IMR-90 (cell line): ENCODE measurements at regions not wholly inside any gene's neighbourhood (a gene's known extent, or its start where the extent isn't known, plus 50 kb on each side); places are given as distances from the start of the nearest gene placed in this dataset.

ENCODE experiments used
- ATAC-seq: fragments of 200-7000 bp; cut with Tn5 transposase; 2 replicates; pipeline ENCODE4 v1.9.1; 2020; ENCODE audit warnings: low read depth, mild to moderate bottlenecking, moderate library complexity
- BruUV-seq: library from RNA; stranded (reverse); fragments of 400-500 nt; replicated peaks from 2 replicates; lab custom pipeline; 2021; lab: Mats Ljungman, UMichigan
- CTCF ChIA-PET: fragments of 300-600 bp; formaldehyde crosslinking; extraction: SDS; loops from one replicate; lab custom pipeline; 2021; ENCODE audit warnings: antibody characterized with exemption; lab: Yijun Ruan, JAX
- POLR2A ChIA-PET: fragments of 300-600 bp; sonication (Branson Sonifier 250); formaldehyde crosslinking; loops from one replicate; lab custom pipeline; 2022; ENCODE audit warnings: antibody characterized with exemption; ENCODE audit not compliant: unreplicated experiment; lab: Charles Lee
- DNase-seq: peaks from one replicate; pipeline ENCODE4 v3.0.0; 2013
- H2AFZ ChIP-seq: replicated peaks from 2 replicates; pipeline ENCODE3; 2013; ENCODE audit warnings: low read length, mild to moderate bottlenecking; ENCODE audit not compliant: poor library complexity
- H2AK5ac ChIP-seq: 2 replicates; pipeline ENCODE4 v1.6.1; 2013; ENCODE audit warnings: low read depth, low read length, inconsistent platforms
- H2AK9ac ChIP-seq: replicated peaks from 2 replicates; pipeline ENCODE3; 2013; ENCODE audit warnings: mild to moderate bottlenecking, low read depth, low read length, moderate library complexity; ENCODE audit not compliant: poor library complexity
- H2BK120ac ChIP-seq: 2 replicates; pipeline ENCODE4 v1.6.1; 2013; ENCODE audit warnings: low read depth, low read length, inconsistent platforms
- H2BK15ac ChIP-seq: 3 replicates; pipeline ENCODE4 v1.6.1; 2013; ENCODE audit warnings: low read depth, low read length, inconsistent platforms
- H2BK20ac ChIP-seq: 2 replicates; pipeline ENCODE4 v1.6.1; 2013; ENCODE audit warnings: low read depth, mild to moderate bottlenecking, inconsistent platforms, low read length, moderate library complexity
- H2BK5ac ChIP-seq: 2 replicates; pipeline ENCODE4 v1.6.1; 2013; ENCODE audit warnings: mild to moderate bottlenecking, low read depth, low read length, inconsistent platforms; ENCODE audit not compliant: poor library complexity, severe bottlenecking
- H3K14ac ChIP-seq: replicated peaks from 2 replicates; pipeline ENCODE4 v1.6.1; 2013; ENCODE audit warnings: low read depth, low read length, inconsistent platforms
- H3K18ac ChIP-seq: 2 replicates; pipeline ENCODE4 v1.6.1; 2013; ENCODE audit warnings: low read depth, low read length, control low read depth
- H3K23ac ChIP-seq: 2 replicates; pipeline ENCODE4 v1.6.1; 2013; ENCODE audit warnings: low read depth, low read length, inconsistent platforms
- H3K27ac ChIP-seq: 2 replicates; pipeline ENCODE4 v1.5.1; 2013; ENCODE audit warnings: mild to moderate bottlenecking, control low read depth, low read length; ENCODE audit not compliant: insufficient read depth
- H3K27me3 ChIP-seq: 2 replicates; pipeline ENCODE4 v1.6.1; 2013; ENCODE audit warnings: low read length; ENCODE audit not compliant: control insufficient read depth, insufficient read depth
- H3K36me3 ChIP-seq: 2 replicates; pipeline ENCODE4 v1.6.1; 2013; ENCODE audit warnings: low read length, mixed read lengths; ENCODE audit not compliant: control insufficient read depth, insufficient read depth
- H3K4ac ChIP-seq: 2 replicates; pipeline ENCODE4 v1.6.1; 2013; ENCODE audit warnings: low read depth, low read length, inconsistent platforms
- H3K4me1 ChIP-seq: 2 replicates; pipeline ENCODE4 v1.6.1; 2013; ENCODE audit warnings: low read length, mixed read lengths; ENCODE audit not compliant: control insufficient read depth, insufficient read depth
- H3K4me2 ChIP-seq: 2 replicates; pipeline ENCODE4 v1.6.1; 2013; ENCODE audit warnings: low read depth, mild to moderate bottlenecking, control low read depth, low read length, moderate library complexity
- H3K4me3 ChIP-seq: 2 replicates; pipeline ENCODE4 v1.5.1; 2013; ENCODE audit warnings: low read depth, mild to moderate bottlenecking, control low read depth, low read length, moderate library complexity; ENCODE audit not compliant: insufficient read depth
- H3K56ac ChIP-seq: 2 replicates; pipeline ENCODE4 v1.6.1; 2013; ENCODE audit warnings: low read length, inconsistent platforms; ENCODE audit not compliant: insufficient read depth; ENCODE audit errors: extremely low read depth
- H3K79me1 ChIP-seq, 2 experiments: 2 replicates each; pipeline ENCODE4 v1.6.1; 2013; ENCODE audit warnings: low read length in 2 of 2, inconsistent platforms in 1 of 2, low read depth in 1 of 2
- H3K9ac ChIP-seq: 2 replicates; pipeline ENCODE4 v1.6.1; 2013; ENCODE audit warnings: low read depth, low read length, control low read depth
- H3K9me1 ChIP-seq: 2 replicates; pipeline ENCODE4 v1.6.1; 2013; ENCODE audit warnings: low read length, inconsistent platforms; ENCODE audit not compliant: insufficient read depth
- H3K9me3 ChIP-seq: 2 replicates; pipeline ENCODE4 v1.6.1; 2013; ENCODE audit warnings: low read length; ENCODE audit not compliant: control insufficient read depth, insufficient read depth
- H4K20me1 ChIP-seq: 2 replicates; pipeline ENCODE4 v1.6.1; 2013; ENCODE audit warnings: low read length, inconsistent platforms; ENCODE audit not compliant: insufficient read depth
- H4K5ac ChIP-seq: 2 replicates; pipeline ENCODE4 v1.6.1; 2013; ENCODE audit warnings: mild to moderate bottlenecking, low read depth, low read length, control low read depth
- H4K8ac ChIP-seq, 2 experiments: 2 replicates each; pipeline ENCODE4 v1.6.1; 2013; ENCODE audit warnings: low read depth in 2 of 2, low read length in 2 of 2, control low read depth in 1 of 2, inconsistent platforms in 1 of 2
- H4K91ac ChIP-seq: 2 replicates; pipeline ENCODE4 v1.6.1; 2013; ENCODE audit warnings: low read depth, low read length, inconsistent platforms; ENCODE audit not compliant: insufficient read depth
- FOS ChIP-seq: fragments of 150-350 bp; IDR thresholded peaks from 2 replicates; pipeline ENCODE4 v1.6.1; 2016; ENCODE audit warnings: low read depth, low read length
- MAFK ChIP-seq: IDR thresholded peaks from 2 replicates; pipeline ENCODE4 v1.6.1; 2012; ENCODE audit warnings: low read depth, low read length, improper control_type of control experiment
- POLR2A ChIP-seq: IDR thresholded peaks from 2 replicates; pipeline ENCODE4 v1.6.1; 2012; ENCODE audit warnings: mild to moderate bottlenecking, low read depth, low read length
- dilution Hi-C: fragments of 300-500 bp; cut with HindIII; formaldehyde crosslinking; loops from one replicate; pipeline ENCODE4 v1.14.3; 2018; ENCODE audit warnings: low sequenced_read_pairs; ENCODE audit not compliant: unreplicated experiment
- in situ Hi-C: fragments of 300-500 bp; cut with MboI; formaldehyde crosslinking; loops from 3 replicates; pipeline ENCODE4 v1.14.3; 2019; ENCODE audit warnings: low sequenced_read_pairs, inconsistent platforms, mixed read lengths
- intact Hi-C: fragments of 100-400 bp; cut with micrococcal nuclease; formaldehyde crosslinking; loops from 2 replicates; pipeline ENCODE4 v1.10.0; 2022
- TF ChIP-seq, protein P1 (sequence below): fragments of 150-350 bp; IDR thresholded peaks from 2 replicates; pipeline ENCODE4 v1.6.1; 2016; ENCODE audit warnings: low read depth, mild to moderate bottlenecking, low read length, moderate library complexity, borderline replicate concordance

DNA sequence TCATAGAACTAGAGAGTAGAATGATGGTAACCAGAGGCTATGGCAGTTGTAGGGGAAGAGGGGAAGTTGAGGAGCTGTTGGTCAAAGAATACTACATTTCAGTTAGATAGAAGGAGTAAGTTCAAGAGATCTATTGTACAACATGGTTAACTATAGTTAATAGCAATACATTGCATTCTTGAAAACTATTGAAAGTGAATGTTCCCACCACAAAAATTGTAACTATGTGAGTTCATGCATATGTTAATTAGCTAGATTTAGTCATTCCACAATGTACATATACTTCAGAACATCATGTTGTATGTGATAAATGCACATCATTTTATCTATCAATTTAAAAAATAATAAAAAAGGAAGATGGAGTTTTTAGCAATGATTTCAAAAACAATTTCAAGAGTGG is 125.3 kb upstream of the IL15 start:
- H3K27me3 ChIP-seq: no peaks in the 10 kb centered on the region
- dilution Hi-C loops (no loop called here), intact Hi-C loops (no loop called here), in situ Hi-C loops (no loop called here)
- H3K27ac ChIP-seq: no peak overlapping the region
- H2BK5ac ChIP-seq: no peak overlapping the region
- no peak overlapping the region for H2AFZ ChIP-seq
- no peaks in the 10 kb centered on the region for H4K20me1 ChIP-seq
- DNase-seq (no peak), ATAC-seq (no peak)
- no peak overlapping the region for H2AK5ac ChIP-seq
- BruUV-seq: no TSS peak
- H3K4ac ChIP-seq: no peak overlapping the region
- no peak overlapping the region for H2BK120ac ChIP-seq
- no peaks in the 10 kb centered on the region for H3K36me3 ChIP-seq
- H2BK15ac ChIP-seq: no peak overlapping the region
- no peaks in the 10 kb centered on the region for H3K79me1 ChIP-seq
- no peak overlapping the region for H3K4me3 ChIP-seq
- H3K18ac ChIP-seq: no peak overlapping the region
- ChIA-PET CTCF (no interaction called here), POLR2A (no interaction called here)
- no peak overlapping the region for H2AK9ac ChIP-seq
- H3K14ac ChIP-seq: no peak overlapping the region
- H3K23ac ChIP-seq: no peak overlapping the region
- peaks cover 2% of the 10 kb centered on the region for H3K4me1 ChIP-seq
- H4K8ac ChIP-seq: no peak overlapping the region
- no peak overlapping the region for H3K9ac ChIP-seq
- no peak overlapping the region for H4K91ac ChIP-seq
- no peak overlapping the region for H2BK20ac ChIP-seq
- H3K9me3 ChIP-seq: peaks cover 3% of the 10 kb centered on the region; the same call in 1 of the 2 replicates
- H3K9me1 ChIP-seq: no peaks in the 10 kb centered on the region
- no peak overlapping the region for H3K56ac ChIP-seq
- no peak overlapping the region for H4K5ac ChIP-seq
- no peak for TF ChIP-seq POLR2A
- no peak for TF ChIP-seq MAFK
- no peak for TF ChIP-seq FOS
- TF ChIP-seq, protein P1, sequence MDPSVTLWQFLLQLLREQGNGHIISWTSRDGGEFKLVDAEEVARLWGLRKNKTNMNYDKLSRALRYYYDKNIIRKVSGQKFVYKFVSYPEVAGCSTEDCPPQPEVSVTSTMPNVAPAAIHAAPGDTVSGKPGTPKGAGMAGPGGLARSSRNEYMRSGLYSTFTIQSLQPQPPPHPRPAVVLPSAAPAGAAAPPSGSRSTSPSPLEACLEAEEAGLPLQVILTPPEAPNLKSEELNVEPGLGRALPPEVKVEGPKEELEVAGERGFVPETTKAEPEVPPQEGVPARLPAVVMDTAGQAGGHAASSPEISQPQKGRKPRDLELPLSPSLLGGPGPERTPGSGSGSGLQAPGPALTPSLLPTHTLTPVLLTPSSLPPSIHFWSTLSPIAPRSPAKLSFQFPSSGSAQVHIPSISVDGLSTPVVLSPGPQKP: no peak
- H3K4me2 ChIP-seq: no peak overlapping the region
